ENCODE measurements at regions not wholly inside any gene's neighbourhood (a gene's known extent, or its start where the extent isn't known, plus 50 kb on each side); places are given as distances from the start of the nearest gene placed in this dataset.

- no peak for DNase-seq
These were observed 97.8 kb upstream of the JAG1 start for GRCh38 chr20:10771435-10772140.

DNA sequence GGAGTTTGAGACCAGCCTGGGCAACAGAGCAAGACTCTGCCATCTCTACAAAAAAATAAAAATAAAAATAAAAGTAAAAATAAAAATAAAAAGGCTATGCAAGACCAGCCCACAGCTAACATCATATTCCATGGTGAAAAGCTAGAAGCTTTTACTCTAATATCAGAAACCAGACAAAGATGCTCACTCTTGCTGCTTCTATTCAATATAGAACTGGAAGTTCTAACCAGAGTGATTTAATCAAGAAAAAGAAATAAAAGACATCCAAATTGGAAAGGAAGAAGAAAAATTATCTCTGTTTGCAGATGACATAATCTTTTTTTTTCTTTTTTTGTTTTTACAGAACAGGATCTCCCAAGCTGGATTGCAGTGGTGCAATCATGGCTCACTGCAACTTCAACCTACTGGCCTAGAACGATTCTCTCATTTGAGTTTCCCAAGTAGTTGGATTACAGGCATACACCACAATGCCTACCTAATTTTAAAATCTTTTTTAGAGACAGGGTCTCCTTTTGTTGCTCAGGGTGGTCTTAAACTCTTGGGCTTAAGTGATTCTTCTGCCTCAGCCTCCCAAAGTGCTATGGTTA is 100.7 kb upstream of the JAG1 start:
- no peak for DNase-seq

DNA sequence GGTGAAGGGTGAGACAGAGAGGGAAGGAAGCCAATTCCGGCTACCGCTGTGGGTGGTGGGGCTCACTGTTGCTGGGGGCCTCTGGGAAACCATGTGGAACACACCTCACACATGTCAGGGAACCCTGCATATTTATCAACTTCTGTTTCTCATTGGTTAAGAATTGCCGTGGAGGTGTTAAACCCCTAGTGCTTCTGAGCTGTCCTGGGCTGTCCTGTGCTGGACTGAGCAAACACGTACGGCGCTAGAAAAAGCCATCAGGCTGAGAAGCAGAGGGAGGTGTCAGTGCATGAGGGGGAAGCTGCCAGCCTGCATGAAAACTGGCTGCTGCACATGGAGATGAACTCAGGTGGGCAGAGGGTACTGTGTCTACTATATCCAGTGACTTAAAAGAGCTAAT is 103.9 kb upstream of the JAG1 start:
- DNase-seq = no peak

DNA sequence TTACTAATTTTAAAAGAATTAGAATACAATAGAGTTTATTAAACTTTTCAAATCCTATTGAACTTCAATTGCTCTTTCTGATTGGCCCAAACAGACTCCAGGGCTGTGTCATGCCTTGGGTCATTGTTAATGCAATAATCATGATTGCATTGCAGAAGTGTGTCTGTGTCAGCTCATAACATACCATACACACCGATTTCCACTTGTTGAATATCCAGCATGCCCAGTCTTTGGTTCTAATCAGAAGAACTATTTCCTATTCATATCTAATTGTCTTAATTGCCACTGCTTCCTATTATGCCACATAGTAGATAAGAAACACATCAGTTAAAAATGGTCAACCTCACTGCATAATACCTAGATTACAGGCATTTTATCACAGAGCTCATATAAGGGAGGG is 106.1 kb upstream of the JAG1 start:
- no peak for DNase-seq

DNA sequence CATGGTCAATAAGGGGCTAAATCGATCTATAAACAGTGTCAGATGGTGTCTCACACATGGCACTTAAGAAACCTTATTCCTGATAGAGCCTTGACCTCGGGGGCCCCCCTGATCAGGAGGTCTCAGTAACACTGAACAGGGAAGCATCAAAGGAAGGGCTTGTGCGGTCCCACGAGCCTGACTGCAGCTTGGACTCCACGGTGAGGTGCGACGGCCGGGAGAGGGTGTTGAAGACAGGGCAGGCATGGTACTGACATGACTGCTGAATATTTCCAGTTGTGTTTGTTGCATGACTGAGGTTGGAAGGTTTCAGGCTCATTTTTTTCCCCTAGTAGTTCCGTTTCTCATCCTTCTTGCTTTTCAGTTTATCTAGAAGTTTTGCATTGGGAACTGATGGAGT is 107.1 kb upstream of the JAG1 start:
- no peak for DNase-seq

- DNase-seq = no peak
These were observed 107.7 kb upstream of the JAG1 start for GRCh38 chr20:10781526-10781925.

GRCh38 chr20:10783707-10784553 is 110.1 kb upstream of the JAG1 start:
- no peak for DNase-seq

DNA sequence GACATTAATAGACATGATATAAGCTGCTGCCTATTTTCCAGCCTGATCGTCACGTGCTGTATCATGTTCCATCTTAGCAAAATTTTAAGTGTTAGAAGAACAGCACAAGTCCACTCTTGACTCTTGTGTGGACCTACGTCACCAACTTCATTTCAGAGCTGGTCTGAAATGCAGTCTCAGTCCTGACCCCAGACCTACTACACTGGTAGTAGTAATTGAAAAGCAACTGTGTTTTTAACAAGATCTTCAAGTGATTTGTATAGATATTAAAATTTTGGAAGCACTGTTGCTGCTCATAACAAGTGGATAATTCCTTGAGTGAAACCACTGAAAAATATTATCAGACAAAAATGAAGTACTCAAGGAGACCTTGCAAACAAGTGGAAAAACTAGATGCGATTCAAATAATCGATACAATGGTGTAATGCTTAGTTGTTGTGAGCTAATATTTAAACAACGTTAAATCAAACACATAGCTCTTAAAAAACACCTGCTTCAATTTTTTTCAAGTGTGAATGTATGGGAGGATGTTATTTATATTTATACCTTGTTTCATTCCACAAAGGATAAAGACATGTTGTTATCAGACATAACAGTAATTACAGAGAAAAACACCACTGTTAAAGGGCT is 110.9 kb upstream of the JAG1 start:
- DNase-seq = no peak

GRCh38 chr20:10786678-10787077 is 112.9 kb upstream of the JAG1 start:
- no peak for DNase-seq

DNA sequence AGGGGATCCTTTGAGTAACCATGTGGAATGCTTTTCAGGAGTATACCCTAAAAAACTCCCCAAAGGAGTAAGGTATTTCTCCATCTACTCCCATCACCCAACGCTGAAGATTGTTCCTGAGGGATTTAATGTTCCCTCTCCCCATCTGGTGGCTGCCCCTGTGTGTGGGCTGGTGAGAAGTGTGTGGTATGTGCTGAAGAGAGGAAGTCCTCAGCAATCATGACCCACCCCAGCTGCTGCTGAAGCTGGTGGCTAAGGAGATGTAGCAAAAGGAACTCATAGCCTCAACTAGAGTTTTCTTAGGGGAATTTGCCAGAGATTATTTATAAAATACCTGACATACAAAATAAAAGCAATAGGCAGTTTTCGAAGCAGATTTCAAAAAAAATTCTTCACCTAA is 114.3 kb upstream of the JAG1 start:
- DNase-seq = no peak

- no peak for DNase-seq
These were observed 115.1 kb upstream of the JAG1 start for GRCh38 chr20:10788877-10789276.

DNA sequence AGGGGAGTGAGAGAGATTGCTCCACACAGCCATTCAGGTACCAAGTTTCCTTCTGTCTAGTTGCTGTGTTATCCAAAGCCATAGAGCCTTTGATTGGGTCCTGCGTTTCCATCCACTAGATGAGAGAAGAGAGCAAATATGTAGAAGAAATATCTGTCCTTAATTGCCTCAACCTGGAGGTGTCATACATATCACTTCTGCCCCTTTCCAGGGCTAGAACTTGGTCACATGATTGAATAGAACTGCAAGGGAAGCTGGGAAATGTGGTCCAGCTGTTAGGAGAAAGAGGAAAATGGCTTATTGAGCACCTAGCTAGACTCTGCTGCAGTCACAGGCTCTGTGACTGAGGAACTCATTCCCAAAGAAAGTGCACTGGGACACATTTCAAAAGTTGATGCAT is 115.6 kb upstream of the JAG1 start:
- no peak for DNase-seq

- no peak for DNase-seq
These were observed 116.2 kb upstream of the JAG1 start for GRCh38 chr20:10790013-10790412.

GRCh38 chr20:10792291-10792690 is 118.5 kb upstream of the JAG1 start:
- DNase-seq = no peak

- DNase-seq = no peak
These were observed 120.0 kb upstream of the JAG1 start for GRCh38 chr20:10793766-10794165.

DNA sequence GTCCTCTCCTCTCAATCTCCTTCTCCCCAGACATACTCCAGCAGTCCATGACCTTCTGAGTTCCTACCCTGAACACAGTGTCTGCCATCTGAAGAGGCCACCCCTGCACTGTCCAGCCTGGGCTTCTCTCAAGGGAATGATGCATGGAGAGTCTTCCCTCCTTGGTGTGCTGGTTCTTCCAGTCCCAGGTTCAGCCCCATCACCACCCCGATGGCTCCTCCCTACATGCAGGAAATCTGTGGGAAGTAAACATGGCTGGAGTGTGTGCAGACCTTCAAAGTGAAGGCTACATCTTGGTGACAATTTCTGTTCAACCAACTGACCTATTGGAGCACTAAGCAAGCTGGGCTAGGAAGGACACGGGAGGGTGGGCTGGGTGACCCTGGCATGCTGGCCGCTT is 121.0 kb upstream of the JAG1 start:
- no peak for DNase-seq

GRCh38 chr20:10795286-10796026 is 121.7 kb upstream of the JAG1 start:
- no peak for DNase-seq

- no peak for DNase-seq
These were observed 125.0 kb upstream of the JAG1 start for GRCh38 chr20:10798811-10799210.

GRCh38 chr20:10799735-10800134 is 125.9 kb upstream of the JAG1 start:
- no peak for DNase-seq

GRCh38 chr20:10800288-10800687 is 126.5 kb upstream of the JAG1 start:
- no peak for DNase-seq

GRCh38 chr20:10802236-10802635 is 128.4 kb upstream of the JAG1 start:
- DNase-seq = no peak

DNA sequence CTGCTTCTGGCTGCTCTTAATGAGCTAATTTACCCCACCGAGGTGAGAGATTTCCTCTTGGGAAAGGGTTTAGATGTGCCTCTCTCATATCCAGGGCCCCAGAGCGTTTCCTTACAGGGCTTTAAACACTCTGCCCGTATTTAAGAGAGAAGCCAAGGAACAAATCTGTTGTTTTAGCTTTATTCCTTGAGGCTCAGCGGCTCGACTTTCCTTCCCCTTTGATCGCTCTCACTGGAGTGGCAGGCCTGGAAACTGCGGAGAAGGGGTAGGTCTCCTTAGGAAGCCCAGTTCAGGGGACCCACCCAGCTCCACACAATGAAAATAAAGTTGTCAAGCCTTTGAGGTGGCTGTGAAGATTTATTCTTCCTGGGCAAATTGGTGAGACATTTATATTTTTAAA is 132.0 kb upstream of the JAG1 start:
- no peak for DNase-seq

DNA sequence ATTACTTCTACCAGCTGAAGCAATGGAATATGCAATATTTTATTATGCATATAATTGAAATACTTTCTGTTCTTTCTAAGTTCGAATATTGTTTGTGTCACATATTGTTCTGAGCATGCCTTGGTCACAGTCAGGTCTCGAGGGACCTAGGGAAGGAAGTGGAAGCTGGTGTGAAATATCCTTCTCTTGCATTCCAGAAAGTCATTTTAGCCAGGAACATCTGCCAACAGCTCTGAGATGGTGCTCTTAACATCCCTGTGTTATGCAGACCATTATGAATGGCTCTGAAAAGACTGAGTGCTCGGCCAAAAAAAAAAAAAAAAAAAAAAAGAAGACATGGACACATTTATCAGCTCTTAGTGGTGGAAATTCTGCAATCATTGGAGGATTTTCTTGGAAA is 132.7 kb upstream of the JAG1 start:
- no peak for DNase-seq

All from left hindlimb (tissue), 1 donor.